ENCODE measurements at regions not wholly inside any gene's neighbourhood (a gene's known extent, or its start where the extent isn't known, plus 50 kb on each side); places are given as distances from the start of the nearest gene placed in this dataset.
"Not testable (repeated sequence)": the region's sequence is repeated elsewhere in the genome, so short reads cannot be mapped to it uniquely, and the experiment has no call there.

GRCh38 chr13:109979676-109980075, 193.3 kb upstream of the IRS2 start:
- DNase-seq (ENCODE audit: low read depth, low spot score) = not testable (repeated sequence)

DNA sequence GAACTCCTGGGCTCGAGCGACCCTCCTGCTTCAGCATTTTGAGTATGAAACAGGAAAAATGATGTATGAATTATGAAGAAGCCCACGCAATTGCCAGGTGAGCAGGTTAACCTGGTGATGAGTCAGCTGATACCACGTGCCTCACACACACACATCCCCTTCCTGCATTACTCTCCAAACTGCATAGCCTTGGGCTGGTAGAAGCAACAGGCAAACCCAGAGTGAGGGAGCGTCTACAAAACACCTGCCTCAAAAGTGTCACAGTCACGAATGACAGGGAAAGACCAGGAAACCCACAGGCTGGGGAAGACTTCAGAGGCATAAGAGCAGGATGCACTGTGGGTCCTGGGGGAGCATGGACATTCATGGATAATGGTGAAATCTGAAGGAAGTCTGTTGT, 192.8 kb upstream of the IRS2 start:
- no peak for DNase-seq (ENCODE audit: low read depth, low spot score)

GRCh38 chr13:109977212-109977968, 191.0 kb upstream of the IRS2 start:
- no peak for DNase-seq (ENCODE audit: low read depth, low spot score)

DNA sequence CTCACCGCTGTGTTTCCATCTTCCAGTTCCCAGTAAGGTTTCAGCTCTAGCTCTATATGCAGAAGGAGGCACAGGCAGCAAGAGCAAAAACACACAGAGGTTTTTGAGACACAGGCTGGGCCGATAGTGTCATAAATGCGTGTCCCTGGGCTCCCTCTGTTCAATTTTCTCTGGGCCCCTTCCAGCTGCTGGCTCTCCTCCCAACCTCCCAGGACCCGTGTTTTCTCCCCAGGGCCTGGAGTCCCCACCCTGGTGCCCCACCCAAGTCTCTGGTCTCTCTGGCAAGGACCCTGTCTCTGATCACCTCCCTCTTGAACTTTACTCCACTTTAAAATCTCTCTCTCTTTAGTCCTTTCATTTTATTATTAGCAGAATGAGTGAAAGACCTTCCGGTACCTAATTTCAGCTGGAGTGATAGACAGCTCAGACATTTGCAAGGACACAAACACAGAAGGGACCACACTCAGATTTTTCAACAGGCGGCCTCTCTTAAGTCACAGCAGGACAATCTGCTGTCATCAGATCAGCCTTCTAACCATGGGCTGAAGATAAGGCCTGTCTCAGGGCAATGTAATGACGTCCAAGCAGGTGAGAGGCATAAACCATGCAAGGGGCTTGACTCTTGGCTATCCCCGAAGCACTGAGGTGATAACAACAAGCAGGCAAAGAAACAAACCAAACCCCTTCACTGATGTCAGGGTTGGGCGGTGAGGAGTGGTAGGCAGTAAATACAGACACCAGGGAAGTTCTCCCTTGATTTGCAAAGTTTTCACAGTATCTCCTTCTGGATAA, 190.0 kb upstream of the IRS2 start:
- no peak for DNase-seq (ENCODE audit: low read depth, low spot score)

DNA sequence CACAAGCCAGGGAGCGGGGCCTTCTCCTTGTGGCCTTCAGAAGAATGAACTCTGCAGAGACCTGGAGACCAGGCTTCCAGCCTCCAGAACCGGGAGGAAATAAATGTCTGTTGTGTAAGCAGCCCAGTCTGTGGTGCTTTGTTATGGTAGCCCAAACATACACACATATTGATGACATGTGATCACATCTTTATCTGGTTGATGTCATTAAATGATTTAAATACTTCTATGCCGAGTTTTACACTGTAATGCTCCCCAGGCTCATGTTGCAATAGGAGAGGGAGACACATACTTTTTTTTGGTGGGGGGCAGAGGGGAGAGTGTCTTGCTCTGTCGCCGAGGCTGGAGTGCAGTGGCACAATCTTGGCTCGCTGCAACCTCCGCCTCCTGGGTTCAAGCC, 188.0 kb upstream of the IRS2 start:
- no peak for DNase-seq (ENCODE audit: low read depth, low spot score)

DNA sequence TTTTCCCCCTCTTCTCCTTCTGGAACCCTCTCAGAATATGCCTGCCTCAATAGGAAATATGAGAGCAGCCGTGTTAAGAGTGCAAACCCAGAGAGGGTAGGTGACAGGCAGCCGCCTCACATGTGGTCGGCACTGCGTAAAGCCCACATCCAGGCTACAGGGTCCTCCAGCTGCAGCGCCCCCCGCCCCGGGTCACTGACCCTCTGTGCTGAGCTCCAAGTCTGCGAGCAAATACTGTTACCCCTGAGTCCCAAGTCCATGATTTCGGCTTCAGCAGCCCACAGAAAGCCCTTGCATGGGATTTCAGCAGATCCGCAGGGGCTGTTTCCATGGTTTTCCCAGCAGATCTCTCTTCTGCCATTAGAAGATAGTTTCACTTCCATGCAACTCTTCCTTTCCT, 186.9 kb upstream of the IRS2 start:
- DNase-seq (ENCODE audit: low read depth, low spot score) = no peak

GRCh38 chr13:109971456-109972090, 185.2 kb upstream of the IRS2 start:
- DNase-seq (ENCODE audit: low read depth, low spot score) = no peak

DNA sequence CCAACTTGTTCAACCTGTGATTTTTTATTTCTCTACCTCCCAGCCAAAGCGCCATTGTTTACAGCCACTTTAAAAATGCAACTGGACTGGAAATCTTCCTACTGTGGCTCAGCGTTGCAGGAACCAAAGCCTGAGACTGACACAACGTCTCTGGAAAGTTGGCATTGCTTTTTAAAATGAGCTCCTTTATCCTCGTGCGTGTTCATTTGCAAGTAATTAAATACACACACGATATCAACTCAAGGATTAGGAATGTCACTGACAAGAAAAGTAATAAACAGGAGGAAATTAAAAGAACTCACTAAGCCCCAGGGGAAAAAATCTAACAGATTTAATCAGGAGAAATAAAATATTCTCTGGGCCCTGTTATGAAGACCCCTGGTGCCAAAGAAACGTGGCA, 184.6 kb upstream of the IRS2 start:
- no peak for DNase-seq (ENCODE audit: low read depth, low spot score)

- no peak for DNase-seq (ENCODE audit: low read depth, low spot score)
Observed at GRCh38 chr13:109968876-109969577, 182.6 kb upstream of the IRS2 start.

DNA sequence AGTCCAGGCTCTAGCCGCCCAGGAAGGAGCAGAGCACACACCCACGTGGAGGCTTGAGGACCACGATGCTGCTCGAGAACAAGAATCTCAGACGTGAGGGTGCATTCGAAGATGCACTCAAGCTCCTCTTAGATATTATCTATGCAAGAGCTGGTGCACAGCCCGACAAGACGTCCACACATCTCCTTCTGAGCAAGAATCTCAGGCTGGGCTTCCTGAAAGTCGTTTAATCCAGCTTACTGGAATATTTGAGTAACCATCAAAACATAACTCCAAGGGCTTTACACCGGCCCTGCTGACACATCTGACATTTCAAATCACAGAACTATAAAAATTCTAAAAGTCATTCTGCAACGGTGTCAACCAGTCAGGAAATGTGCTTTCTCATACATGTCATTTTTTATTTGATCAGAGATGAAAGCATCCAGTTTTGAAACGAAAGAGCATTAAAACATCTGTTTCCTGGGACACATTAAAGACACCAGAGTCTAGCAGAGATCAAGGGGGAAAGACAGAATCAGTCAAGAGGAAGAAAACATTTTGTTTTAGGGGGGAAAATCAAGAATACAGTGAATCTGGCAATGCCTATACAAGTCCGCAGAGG, 177.7 kb upstream of the IRS2 start:
- DNase-seq (ENCODE audit: low read depth, low spot score) = no peak

GRCh38 chr13:109963384-109963783, 177.0 kb upstream of the IRS2 start:
- DNase-seq (ENCODE audit: low read depth, low spot score) = no peak

DNA sequence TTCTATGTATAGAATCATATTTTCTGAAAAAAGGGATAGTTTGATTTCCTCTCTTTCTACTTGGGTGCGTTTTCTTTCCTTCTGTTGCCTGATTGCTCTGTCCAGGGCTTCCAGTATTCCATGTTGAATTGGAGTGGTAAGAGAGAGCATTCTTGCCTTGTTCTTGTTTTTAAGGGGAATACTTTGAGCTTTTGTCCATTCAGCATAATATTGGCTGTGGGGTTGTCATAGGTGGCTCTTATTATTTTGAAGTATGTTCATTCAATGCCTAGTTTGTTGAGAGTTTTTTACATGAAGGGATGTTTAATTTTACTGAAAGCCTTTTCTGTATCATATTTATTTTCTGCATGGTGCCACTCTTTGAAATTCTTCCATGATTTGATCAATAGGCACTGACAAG, 173.5 kb upstream of the IRS2 start:
- DNase-seq (ENCODE audit: low read depth, low spot score) = no peak

- DNase-seq (ENCODE audit: low read depth, low spot score) = no peak
Observed at GRCh38 chr13:109957875-109958274, 171.5 kb upstream of the IRS2 start.

- DNase-seq (ENCODE audit: low read depth, low spot score) = no peak
Observed at GRCh38 chr13:109955598-109955997, 169.2 kb upstream of the IRS2 start.

GRCh38 chr13:109954441-109954840, 168.1 kb upstream of the IRS2 start:
- DNase-seq (ENCODE audit: low read depth, low spot score) = no peak

GRCh38 chr13:109951491-109951890, 165.1 kb upstream of the IRS2 start:
- no peak for DNase-seq (ENCODE audit: low read depth, low spot score)

- no peak for DNase-seq (ENCODE audit: low read depth, low spot score)
Observed at GRCh38 chr13:109949397-109949796, 163.0 kb upstream of the IRS2 start.

DNA sequence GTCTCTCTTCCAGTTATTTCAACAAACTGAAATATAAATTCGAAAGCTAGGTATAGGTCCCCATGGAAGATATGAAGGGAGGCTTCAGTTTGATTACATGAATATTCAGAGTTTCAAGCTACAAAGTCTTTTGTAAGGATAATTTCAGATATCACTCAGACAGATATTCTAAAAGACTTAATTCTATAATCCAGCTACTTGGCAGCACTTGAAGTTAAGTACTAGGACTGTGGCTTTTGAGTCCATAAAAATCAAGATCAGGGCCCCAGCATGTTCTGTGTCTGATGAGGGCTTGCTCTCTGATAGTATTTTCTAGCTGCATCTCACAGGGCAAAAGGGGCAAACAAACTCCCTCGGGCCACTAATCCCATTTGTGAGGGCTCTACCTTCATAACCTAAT, 160.6 kb upstream of the IRS2 start:
- DNase-seq (ENCODE audit: low read depth, low spot score) = no peak

DNA sequence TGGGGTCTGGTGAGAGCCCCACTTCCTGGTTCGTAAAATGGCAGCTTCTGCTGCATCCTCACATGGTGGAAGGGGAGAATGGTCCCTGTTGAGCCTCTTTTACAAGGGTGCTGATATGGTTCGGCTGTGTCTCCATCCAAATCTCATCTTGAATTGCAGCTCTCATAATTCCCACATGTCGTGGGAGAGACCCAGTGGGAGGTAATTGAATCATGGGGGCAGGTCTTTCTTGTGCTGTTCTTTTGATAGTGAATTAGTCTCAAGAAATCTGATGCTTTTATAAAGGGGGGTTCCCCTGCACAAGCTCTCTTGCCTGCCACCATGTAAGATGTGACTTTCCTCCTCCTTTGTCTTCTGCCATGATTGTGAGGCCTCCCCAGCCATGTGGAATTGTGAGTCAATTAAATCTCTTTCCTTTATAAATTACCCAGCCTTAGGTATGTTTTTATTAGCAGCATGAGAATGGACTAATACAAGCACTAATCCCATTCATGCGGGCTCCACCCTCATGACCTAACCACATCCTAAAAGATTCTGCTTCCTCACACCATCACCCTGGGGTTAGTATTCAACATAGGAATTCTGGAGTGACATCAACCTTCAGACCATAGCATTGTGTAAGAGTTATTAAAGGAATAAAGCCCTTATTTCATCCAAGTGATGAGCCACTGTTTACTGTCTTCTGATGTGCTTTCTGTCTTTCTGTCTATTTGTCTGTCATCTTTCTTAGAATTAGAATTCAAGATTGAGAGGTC, 159.0 kb upstream of the IRS2 start:
- DNase-seq (ENCODE audit: low read depth, low spot score) = no peak

GRCh38 chr13:109941951-109942350, 155.6 kb upstream of the IRS2 start:
- DNase-seq (ENCODE audit: low read depth, low spot score) = no peak

- no peak for DNase-seq (ENCODE audit: low read depth, low spot score)
Observed at GRCh38 chr13:109941221-109941620, 154.8 kb upstream of the IRS2 start.
